Central memory CD4-positive, alpha-beta T cell (primary cell): ENCODE measurements at regions not wholly inside any gene's neighbourhood (a gene's known extent, or its start where the extent isn't known, plus 50 kb on each side); places are given as distances from the start of the nearest gene placed in this dataset.

ENCODE experiments used
- DNase-seq: peaks from one replicate; pipeline ENCODE4 v3.0.0; 2022

DNA sequence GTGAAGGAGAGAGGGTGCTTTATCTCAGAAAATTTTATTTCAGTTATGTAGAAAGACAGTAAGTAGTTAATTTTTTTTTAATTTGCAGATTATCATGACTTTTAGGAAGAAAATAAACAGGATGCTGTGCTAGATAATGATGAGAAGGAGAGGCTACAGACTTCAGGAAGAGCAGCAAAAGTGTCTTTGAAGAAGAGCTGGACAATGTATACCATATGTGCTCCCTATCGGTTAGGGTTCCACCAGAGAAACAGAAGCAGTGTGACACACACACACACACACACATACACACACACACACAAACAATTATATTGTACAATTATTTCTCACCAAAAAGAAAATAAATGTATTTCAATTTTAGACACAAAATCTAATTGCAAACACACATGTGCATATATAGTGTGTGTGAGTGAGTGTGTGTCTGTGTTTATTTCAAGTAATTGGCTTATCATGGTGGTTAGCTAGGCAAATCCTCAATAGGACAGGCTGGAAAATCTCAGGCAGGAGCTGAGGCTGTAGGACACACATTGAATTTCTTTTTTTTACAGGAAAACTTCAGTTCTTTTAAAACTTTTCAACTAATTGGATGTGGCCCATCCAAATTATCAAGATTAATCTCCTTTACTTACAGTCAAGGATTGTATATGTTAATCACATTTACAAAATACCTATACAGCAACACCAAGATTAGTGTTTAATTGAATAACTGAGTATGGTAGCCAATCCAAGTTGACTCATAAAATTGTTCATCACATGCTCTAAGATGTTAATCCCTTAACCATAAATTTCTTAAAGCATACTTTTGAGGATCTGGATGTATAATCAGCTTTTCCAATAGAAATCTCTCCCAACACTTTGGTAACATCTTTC is 235.8 kb upstream of the DCN start:
- no peak for DNase-seq

DNA sequence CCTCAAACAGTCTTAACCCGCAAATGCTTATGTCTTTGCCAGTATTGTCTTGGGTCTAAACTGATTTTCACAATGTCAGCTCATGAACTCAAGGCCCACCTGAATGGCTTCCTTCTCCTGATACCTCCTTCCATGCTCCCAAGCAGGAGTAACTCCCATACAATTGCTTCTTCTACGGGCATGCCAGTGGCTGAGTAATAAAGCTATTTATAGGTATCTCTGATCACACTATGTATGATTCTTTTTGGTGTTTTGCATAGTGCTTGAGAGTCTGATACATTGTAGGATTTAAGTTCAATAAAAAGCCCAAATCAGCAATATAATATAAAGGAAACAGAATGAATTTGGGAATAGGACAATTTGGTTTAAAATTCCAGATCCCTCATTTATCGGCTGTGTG is 235.0 kb upstream of the DCN start:
- no peak for DNase-seq

GRCh38 chr12:91414636-91415035 is 232.0 kb upstream of the DCN start:
- DNase-seq: no peak

- DNase-seq: no peak
These were observed 231.2 kb upstream of the DCN start for GRCh38 chr12:91413581-91414546.

DNA sequence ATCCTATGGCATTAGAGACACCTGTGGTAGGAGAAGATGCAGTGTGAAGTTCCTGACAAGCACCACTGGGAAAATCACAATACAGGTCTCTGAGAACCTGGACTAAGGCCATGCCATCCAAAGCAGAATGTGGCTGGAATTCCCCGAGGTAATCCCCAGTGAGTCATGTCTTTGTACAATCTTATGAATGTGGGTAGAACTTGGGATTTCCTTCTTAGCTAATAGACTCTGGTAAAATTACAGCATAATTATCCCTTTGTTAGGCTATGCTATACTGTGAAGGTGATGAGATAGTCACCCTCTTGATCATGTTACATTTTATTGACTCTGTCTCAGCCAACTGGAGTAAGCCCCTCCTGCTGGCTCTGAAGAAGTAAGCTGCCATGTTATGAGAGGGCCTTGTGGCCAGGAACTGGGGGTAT is 224.3 kb upstream of the DCN start:
- no peak for DNase-seq

GRCh38 chr12:91404441-91404840 is 221.8 kb upstream of the DCN start:
- no peak for DNase-seq

GRCh38 chr12:91401190-91401589 is 218.6 kb upstream of the DCN start:
- DNase-seq: no peak

- DNase-seq: no peak
These were observed 217.7 kb upstream of the DCN start for GRCh38 chr12:91400271-91400670.

DNA sequence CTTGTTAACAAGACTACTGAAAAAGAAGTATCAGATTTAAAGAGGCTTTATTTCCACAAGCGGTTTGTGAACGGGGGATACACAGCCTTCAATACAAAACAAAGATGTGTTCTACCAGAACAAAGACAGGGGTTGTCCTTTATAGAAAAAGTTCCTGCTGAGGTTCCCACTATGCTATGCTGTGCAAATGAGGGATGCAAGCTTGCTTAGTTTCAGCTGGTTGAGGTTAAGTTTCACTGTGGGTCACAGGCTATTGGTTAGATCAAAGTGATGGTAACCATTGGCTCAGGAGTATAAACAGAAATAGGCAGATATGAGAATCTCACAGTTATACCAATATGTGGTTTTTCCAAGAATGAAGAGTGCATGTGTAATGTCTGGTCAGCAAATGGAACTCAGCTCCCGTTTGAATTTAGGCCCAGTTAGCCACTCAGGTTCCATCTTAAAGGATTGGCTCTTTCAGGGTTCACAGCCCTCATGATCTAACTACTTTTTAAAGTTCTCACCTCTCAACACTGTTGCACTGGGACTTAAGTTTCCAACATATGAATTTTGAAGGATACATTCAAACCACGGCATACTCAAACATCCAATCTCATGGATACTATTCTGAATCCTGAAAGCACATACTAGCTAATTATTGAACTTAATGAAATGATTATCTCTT is 215.4 kb upstream of the DCN start:
- no peak for DNase-seq

DNA sequence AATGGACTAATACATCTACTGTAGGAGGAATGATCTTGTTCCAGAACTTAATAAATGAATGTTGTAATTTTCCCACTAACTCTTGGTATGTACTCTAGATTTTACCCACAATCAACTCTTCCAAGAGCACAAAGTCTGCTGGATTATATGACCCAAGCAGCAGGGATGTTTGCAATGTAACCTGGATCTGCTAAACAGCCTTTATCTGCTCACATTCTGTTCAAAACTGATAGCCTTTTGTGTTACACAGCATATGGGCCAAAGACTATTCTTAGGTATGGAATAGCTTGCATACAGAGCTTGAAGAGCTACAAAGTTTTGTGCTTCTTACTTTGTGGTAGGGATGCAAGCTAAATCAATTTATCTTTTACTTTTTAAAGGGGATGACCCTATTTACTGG is 213.7 kb upstream of the DCN start:
- no peak for DNase-seq

DNA sequence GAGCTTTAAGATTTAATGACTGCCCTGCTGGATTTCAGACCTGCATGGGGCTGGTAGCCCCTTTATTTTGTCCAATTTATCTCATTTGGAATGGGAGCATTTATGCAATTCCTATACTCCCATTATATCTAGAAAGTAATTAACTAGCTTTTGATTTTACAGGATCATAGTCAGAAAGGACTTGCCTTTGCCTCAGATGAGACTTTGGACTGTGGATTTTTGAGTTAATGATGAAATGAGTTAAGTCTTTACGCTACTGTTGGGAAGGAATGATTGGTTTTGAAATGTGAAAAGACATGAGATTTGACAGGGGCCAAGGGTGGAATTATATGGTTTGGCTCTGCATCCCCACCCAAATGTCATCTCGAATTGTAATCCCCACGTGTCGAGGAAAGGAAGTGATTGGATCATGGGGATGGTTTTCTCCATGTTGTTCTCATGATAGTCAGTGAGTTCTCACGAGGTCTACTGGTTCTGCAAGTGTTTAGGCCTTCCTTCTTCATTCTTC is 213.1 kb upstream of the DCN start:
- no peak for DNase-seq

GRCh38 chr12:91394903-91395302 is 212.3 kb upstream of the DCN start:
- DNase-seq: no peak

DNA sequence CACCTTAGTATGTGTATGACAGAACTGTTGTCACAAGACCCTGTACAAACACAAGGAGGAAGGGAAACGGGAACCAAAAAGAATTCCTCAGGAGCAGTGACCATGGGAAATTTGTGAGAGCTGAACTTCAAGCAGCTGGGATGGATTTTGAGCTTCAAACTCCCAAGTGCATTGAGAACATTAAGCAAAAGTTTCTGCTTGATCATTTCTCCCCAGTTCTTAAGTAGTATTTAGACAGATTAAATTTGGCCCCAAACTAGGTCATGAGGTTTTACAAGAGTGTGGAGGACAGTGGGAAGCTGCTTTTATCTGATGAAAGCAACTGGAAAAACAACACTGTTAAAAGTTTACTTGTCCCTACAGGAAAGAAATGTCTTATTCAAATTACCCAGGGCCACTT is 206.0 kb upstream of the DCN start:
- no peak for DNase-seq

GRCh38 chr12:91387461-91388134 is 205.0 kb upstream of the DCN start:
- DNase-seq: no peak

DNA sequence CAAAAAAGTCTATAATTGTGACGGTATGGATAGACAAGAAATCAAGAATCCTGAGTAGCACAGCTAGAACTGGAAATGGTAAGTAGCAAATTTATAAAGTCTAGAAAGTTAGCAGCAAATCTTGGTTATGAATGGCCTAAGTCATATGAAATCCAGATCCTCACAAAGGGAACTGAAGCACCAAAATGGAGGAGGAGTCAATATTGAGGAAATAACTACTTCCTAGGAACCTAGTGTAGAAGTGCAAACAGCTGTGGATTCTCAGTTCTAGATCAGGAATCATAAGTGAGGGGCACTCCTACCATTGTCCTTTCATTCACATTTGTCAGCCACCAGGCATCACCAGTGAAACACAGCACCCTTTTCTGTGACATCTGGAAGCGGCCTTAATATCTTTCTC is 202.2 kb upstream of the DCN start:
- DNase-seq: no peak

- no peak for DNase-seq
These were observed 201.7 kb upstream of the DCN start for GRCh38 chr12:91384366-91384765.

DNA sequence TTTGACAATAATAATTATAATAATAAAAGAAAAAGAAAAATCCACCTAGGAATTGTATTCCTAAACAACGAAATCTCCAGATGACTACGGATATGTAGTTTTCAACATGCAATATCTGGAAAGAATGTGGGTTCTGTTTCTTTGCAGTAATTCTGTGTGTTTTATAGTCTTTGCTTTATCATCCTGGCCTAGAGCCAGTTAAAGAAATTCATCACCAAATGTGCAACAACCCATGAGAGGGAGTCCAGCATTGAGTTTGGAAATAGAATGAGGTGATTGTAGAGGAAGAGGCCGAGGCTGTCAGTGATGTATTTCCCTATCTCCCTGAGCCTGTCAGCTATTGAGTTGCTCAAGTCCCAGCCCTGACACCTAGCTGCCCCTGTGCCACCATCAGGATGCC is 200.5 kb upstream of the DCN start:
- no peak for DNase-seq

GRCh38 chr12:91382081-91382543 is 199.5 kb upstream of the DCN start:
- DNase-seq: peak; percentile 73

DNA sequence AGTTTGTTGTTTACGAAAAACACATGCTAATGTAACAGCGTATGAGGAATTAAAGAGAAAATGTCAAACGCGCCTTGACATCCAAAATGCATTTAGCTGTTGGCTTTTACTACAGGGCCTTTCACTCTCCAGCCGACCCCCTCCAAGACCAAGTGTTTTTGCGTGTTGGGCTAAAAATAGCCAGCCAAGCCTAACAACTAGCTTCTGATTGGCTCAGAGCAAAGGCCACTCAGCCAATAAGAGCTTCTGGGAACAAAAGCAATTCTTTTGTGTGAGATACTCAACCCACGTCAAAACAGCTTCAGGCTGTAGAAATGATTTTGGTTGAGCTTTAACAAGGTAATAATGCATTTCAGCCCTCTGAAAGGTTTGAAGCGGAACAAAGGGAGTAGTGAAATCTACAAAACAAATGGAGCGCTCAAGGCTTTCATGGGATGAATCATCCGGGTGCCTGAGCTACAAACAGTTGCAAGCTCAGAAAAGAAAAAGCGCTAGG is 198.7 kb upstream of the DCN start:
- no peak for DNase-seq

DNA sequence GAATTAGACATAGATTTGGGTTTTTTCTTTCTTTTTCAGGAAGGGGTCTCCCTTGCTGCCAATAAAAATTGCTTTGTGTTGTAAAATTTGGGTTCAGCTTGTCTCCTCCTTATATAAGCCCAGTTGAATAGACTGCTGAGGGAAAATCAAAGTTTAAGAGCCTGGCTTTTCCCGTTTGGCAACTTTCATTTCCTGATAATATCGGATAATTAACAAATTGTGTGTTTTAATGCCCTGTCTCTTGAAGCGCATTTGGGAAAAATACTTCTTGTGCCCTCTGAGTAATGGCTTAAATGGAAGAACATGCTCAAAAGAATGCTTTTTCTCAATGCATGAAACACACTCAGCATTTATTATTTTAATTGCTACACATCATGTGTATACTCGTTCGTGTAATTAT is 198.0 kb upstream of the DCN start:
- DNase-seq: no peak

- DNase-seq: no peak
These were observed 196.6 kb upstream of the DCN start for GRCh38 chr12:91379051-91379775.
